ENCODE measurements at regions not wholly inside any gene's neighbourhood (a gene's known extent, or its start where the extent isn't known, plus 50 kb on each side); places are given as distances from the start of the nearest gene placed in this dataset.

- TF ChIP-seq FOXK2 (IDR thresholded peaks at IDR 0.05) (no peak), TARDBP (IDR thresholded peaks at IDR 0.05) (no peak), BHLHE40 (IDR thresholded peaks at IDR 0.05; ENCODE audit: borderline replicate concordance) (no peak), NFRKB (IDR thresholded peaks at IDR 0.05) (no peak)
- ChIA-PET CTCF (no interaction called here), POLR2A (no interaction called here)
- DNase-seq (ENCODE audit: extremely low spot score): no peak
These were observed 246.0 kb upstream of the ECI2 start for GRCh38 chr6:4381381-4381780.

- no peak for TF ChIP-seq FOXA1 (IDR thresholded peaks at IDR 0.05)
- TF ChIP-seq TARDBP (IDR thresholded peaks at IDR 0.05): no peak
- TF ChIP-seq NFRKB (IDR thresholded peaks at IDR 0.05): no peak
- TF ChIP-seq HDGF (IDR thresholded peaks at IDR 0.05; ENCODE audit: borderline replicate concordance): no peak
- TF ChIP-seq L3MBTL2 (conservative IDR thresholded peaks at IDR 0.05): no peak
- TF ChIP-seq ARNT (IDR thresholded peaks at IDR 0.05): no peak
- no peak for TF ChIP-seq CTBP1 (IDR thresholded peaks at IDR 0.05; ENCODE audit: borderline replicate concordance)
- no peak for TF ChIP-seq SP1 (IDR thresholded peaks at IDR 0.05)
- TF ChIP-seq FOXK2 (IDR thresholded peaks at IDR 0.05): no peak
- no peak for TF ChIP-seq FOXM1 (IDR thresholded peaks at IDR 0.05; ENCODE audit: borderline replicate concordance)
- no peak for TF ChIP-seq ZNF384 (IDR thresholded peaks at IDR 0.05)
- no peak for TF ChIP-seq PKNOX1 (IDR thresholded peaks at IDR 0.05)
- no peak for TF ChIP-seq SUZ12 (IDR thresholded peaks at IDR 0.05)
- TF ChIP-seq ELF4 (IDR thresholded peaks at IDR 0.05): no peak
- no peak for TF ChIP-seq LEF1 (IDR thresholded peaks at IDR 0.05; ENCODE audit: borderline replicate concordance)
- no peak for TF ChIP-seq BHLHE40 (IDR thresholded peaks at IDR 0.05; ENCODE audit: borderline replicate concordance)
- ChIA-PET CTCF (no interaction called here), POLR2A (no interaction called here)
- no peak for DNase-seq (ENCODE audit: extremely low spot score)
These were observed 245.5 kb upstream of the ECI2 start for GRCh38 chr6:4380881-4381281.

GRCh38 chr6:4379958-4380357, 244.6 kb upstream of the ECI2 start:
- DNase-seq (ENCODE audit: extremely low spot score): no peak
- TF ChIP-seq BHLHE40 (IDR thresholded peaks at IDR 0.05; ENCODE audit: borderline replicate concordance) (no peak), LEF1 (IDR thresholded peaks at IDR 0.05; ENCODE audit: borderline replicate concordance) (no peak), PKNOX1 (IDR thresholded peaks at IDR 0.05) (no peak), CTBP1 (IDR thresholded peaks at IDR 0.05; ENCODE audit: borderline replicate concordance) (no peak), HDGF (IDR thresholded peaks at IDR 0.05; ENCODE audit: borderline replicate concordance) (no peak), ELF4 (IDR thresholded peaks at IDR 0.05) (no peak), ZNF384 (IDR thresholded peaks at IDR 0.05) (no peak), FOXA1 (IDR thresholded peaks at IDR 0.05) (no peak), L3MBTL2 (conservative IDR thresholded peaks at IDR 0.05) (no peak), SP1 (IDR thresholded peaks at IDR 0.05) (no peak), NFRKB (IDR thresholded peaks at IDR 0.05) (no peak), TARDBP (IDR thresholded peaks at IDR 0.05) (no peak), SUZ12 (IDR thresholded peaks at IDR 0.05) (no peak), FOXM1 (IDR thresholded peaks at IDR 0.05; ENCODE audit: borderline replicate concordance) (no peak), FOXK2 (IDR thresholded peaks at IDR 0.05) (no peak), ARNT (IDR thresholded peaks at IDR 0.05) (no peak)
- POLR2A ChIA-PET: no interaction called here
- CTCF ChIA-PET: no interaction called here

- no peak for DNase-seq (ENCODE audit: extremely low spot score)
- no peak for TF ChIP-seq FOXM1 (IDR thresholded peaks at IDR 0.05; ENCODE audit: borderline replicate concordance)
- TF ChIP-seq HDGF (IDR thresholded peaks at IDR 0.05; ENCODE audit: borderline replicate concordance): no peak
- no peak for TF ChIP-seq SP1 (IDR thresholded peaks at IDR 0.05)
- TF ChIP-seq L3MBTL2 (conservative IDR thresholded peaks at IDR 0.05): no peak
- TF ChIP-seq ELF4 (IDR thresholded peaks at IDR 0.05): no peak
- TF ChIP-seq LEF1 (IDR thresholded peaks at IDR 0.05; ENCODE audit: borderline replicate concordance): no peak
- no peak for TF ChIP-seq ARNT (IDR thresholded peaks at IDR 0.05)
- no peak for TF ChIP-seq CTBP1 (IDR thresholded peaks at IDR 0.05; ENCODE audit: borderline replicate concordance)
- TF ChIP-seq TARDBP (IDR thresholded peaks at IDR 0.05): no peak
- no peak for TF ChIP-seq PKNOX1 (IDR thresholded peaks at IDR 0.05)
- no peak for TF ChIP-seq ZNF384 (IDR thresholded peaks at IDR 0.05)
- no peak for TF ChIP-seq FOXK2 (IDR thresholded peaks at IDR 0.05)
- TF ChIP-seq BHLHE40 (IDR thresholded peaks at IDR 0.05; ENCODE audit: borderline replicate concordance): no peak
- no peak for TF ChIP-seq FOXA1 (IDR thresholded peaks at IDR 0.05)
- no peak for TF ChIP-seq SUZ12 (IDR thresholded peaks at IDR 0.05)
- CTCF ChIA-PET: interaction anchor here (0.7 kb wide), 1 partner anchor 199 kb away, joined by 8 read pairs; no protein-coding TSS in a partner anchor
- POLR2A ChIA-PET: no interaction called here
These were observed 243.1 kb upstream of the ECI2 start for GRCh38 chr6:4378319-4378996.

GRCh38 chr6:4377603-4378002, 242.2 kb upstream of the ECI2 start:
- POLR2A ChIA-PET: no interaction called here
- no peak for TF ChIP-seq NFRKB (IDR thresholded peaks at IDR 0.05)
- no peak for DNase-seq (ENCODE audit: extremely low spot score)
- CTCF ChIA-PET: no interaction called here

- CTCF ChIA-PET: no interaction called here
- POLR2A ChIA-PET: no interaction called here
- DNase-seq (ENCODE audit: extremely low spot score): no peak
- no peak for TF ChIP-seq SUZ12 (IDR thresholded peaks at IDR 0.05)
- no peak for TF ChIP-seq CTBP1 (IDR thresholded peaks at IDR 0.05; ENCODE audit: borderline replicate concordance)
- no peak for TF ChIP-seq FOXK2 (IDR thresholded peaks at IDR 0.05)
- TF ChIP-seq HDGF (IDR thresholded peaks at IDR 0.05; ENCODE audit: borderline replicate concordance): no peak
- no peak for TF ChIP-seq FOXA1 (IDR thresholded peaks at IDR 0.05)
- TF ChIP-seq PKNOX1 (IDR thresholded peaks at IDR 0.05): no peak
- no peak for TF ChIP-seq SP1 (IDR thresholded peaks at IDR 0.05)
- no peak for TF ChIP-seq NFRKB (IDR thresholded peaks at IDR 0.05)
- TF ChIP-seq ARNT (IDR thresholded peaks at IDR 0.05): no peak
- TF ChIP-seq ELF4 (IDR thresholded peaks at IDR 0.05): no peak
- no peak for TF ChIP-seq LEF1 (IDR thresholded peaks at IDR 0.05; ENCODE audit: borderline replicate concordance)
- no peak for TF ChIP-seq ZNF384 (IDR thresholded peaks at IDR 0.05)
- TF ChIP-seq L3MBTL2 (conservative IDR thresholded peaks at IDR 0.05): no peak
- TF ChIP-seq BHLHE40 (IDR thresholded peaks at IDR 0.05; ENCODE audit: borderline replicate concordance): no peak
- TF ChIP-seq TARDBP (IDR thresholded peaks at IDR 0.05): no peak
- TF ChIP-seq FOXM1 (IDR thresholded peaks at IDR 0.05; ENCODE audit: borderline replicate concordance): no peak
These were observed 238.8 kb upstream of the ECI2 start for GRCh38 chr6:4374216-4374615.

Data from HEK293T (cell line).